ENCODE measurements at regions not wholly inside any gene's neighbourhood (a gene's known extent, or its start where the extent isn't known, plus 50 kb on each side); places are given as distances from the start of the nearest gene placed in this dataset.

GRCh38 chr12:88958153-88958552 is 377.9 kb upstream of the KITLG start:
- H2AFZ ChIP-seq (ENCODE audit: low read depth, low read length) = no peak overlapping the region
- no peak for TF ChIP-seq EP300 (conservative IDR thresholded peaks at IDR 0.05; ENCODE audit: poor library complexity, severe bottlenecking)
- no peak for TF ChIP-seq POLR2AphosphoS5 (IDR thresholded peaks at IDR 0.05)
- no peak for TF ChIP-seq EZH2 (IDR thresholded peaks at IDR 0.05; ENCODE audit: borderline replicate concordance, insufficient read depth, low read length, poor library complexity, severe bottlenecking)
- TF ChIP-seq SMC3 (conservative IDR thresholded peaks at IDR 0.05; ENCODE audit: poor library complexity) = no peak
- no peak for TF ChIP-seq REST (IDR thresholded peaks at IDR 0.05; ENCODE audit: borderline replicate concordance)
- TF ChIP-seq RAD21 (conservative IDR thresholded peaks at IDR 0.05) = no peak
- TF ChIP-seq MXI1 (conservative IDR thresholded peaks at IDR 0.05; ENCODE audit: poor library complexity, severe bottlenecking) = no peak
- no peak for TF ChIP-seq CTCF (IDR thresholded peaks at IDR 0.05; ENCODE audit: poor library complexity, severe bottlenecking)
- no peak for TF ChIP-seq TAF1 (IDR thresholded peaks at IDR 0.05; ENCODE audit: low read depth)

DNA sequence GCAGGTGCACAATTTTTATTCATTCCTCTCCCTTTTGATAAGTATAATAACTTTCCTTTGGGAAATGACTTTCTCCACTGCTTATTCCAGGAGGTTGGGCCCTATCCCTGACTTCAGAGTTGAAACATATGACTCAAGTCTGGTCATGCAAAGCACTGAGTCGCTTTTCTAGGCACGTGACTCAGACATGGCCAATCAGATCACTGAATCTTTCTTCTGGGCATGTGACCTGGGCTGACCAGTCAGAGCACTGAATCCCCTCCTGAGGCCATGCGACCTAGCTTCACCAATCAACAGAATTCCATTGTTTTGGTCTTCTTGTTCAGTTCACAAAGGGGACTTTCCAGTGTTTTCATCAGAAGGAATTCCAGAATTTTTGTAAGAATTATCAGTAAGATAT is 377.1 kb upstream of the KITLG start:
- Histone ChIP-seq H3K4me2 (ENCODE audit: low read length) (no peak overlapping the region), H3K9me2 (ENCODE audit: insufficient read depth, low read length) (no peaks in the 10 kb centered on the region), H3F3A (ENCODE audit: insufficient read depth, low read length, poor library complexity, severe bottlenecking) (no peaks in the 10 kb centered on the region), H4K20me1 (ENCODE audit: insufficient read depth) (no peaks in the 10 kb centered on the region), H3K36me3 (ENCODE audit: insufficient read depth, low read length) (no peaks in the 10 kb centered on the region), H3K4me3 (ENCODE audit: low read length) (no peak overlapping the region), H3K27ac (ENCODE audit: low read length) (no peak overlapping the region), H3K79me2 (replicated peaks; ENCODE audit: insufficient read depth, low read length) (no peaks in the 10 kb centered on the region), H3K9me3 (ENCODE audit: low read length) (no peaks in the 10 kb centered on the region), H3K27me3 (ENCODE audit: insufficient read depth, low read depth, low read length) (no peaks in the 10 kb centered on the region), H3K9ac (ENCODE audit: low read length) (no peak overlapping the region), H2AFZ (ENCODE audit: low read depth, low read length) (no peak overlapping the region)
- no peak for TF ChIP-seq EZH2 (IDR thresholded peaks at IDR 0.05; ENCODE audit: borderline replicate concordance, insufficient read depth, low read length, poor library complexity, severe bottlenecking)
- no peak for TF ChIP-seq EP300 (conservative IDR thresholded peaks at IDR 0.05; ENCODE audit: poor library complexity, severe bottlenecking)
- TF ChIP-seq POLR2AphosphoS5 (IDR thresholded peaks at IDR 0.05) = no peak
- TF ChIP-seq REST (IDR thresholded peaks at IDR 0.05; ENCODE audit: borderline replicate concordance) = no peak
- TF ChIP-seq CTCF (IDR thresholded peaks at IDR 0.05; ENCODE audit: poor library complexity, severe bottlenecking) = no peak
- no peak for TF ChIP-seq RAD21 (conservative IDR thresholded peaks at IDR 0.05)
- no peak for TF ChIP-seq SMC3 (conservative IDR thresholded peaks at IDR 0.05; ENCODE audit: poor library complexity)
- no peak for TF ChIP-seq TAF1 (IDR thresholded peaks at IDR 0.05; ENCODE audit: low read depth)
- no peak for TF ChIP-seq MXI1 (conservative IDR thresholded peaks at IDR 0.05; ENCODE audit: poor library complexity, severe bottlenecking)

More at GRCh38 chr12:88958153-88958552, 377.9 kb upstream of the KITLG start:
- Histone ChIP-seq H3K9me2 (ENCODE audit: insufficient read depth, low read length) (no peaks in the 10 kb centered on the region), H3K9me3 (ENCODE audit: low read length) (no peaks in the 10 kb centered on the region), H3K27me3 (ENCODE audit: insufficient read depth, low read depth, low read length) (no peaks in the 10 kb centered on the region), H3K36me3 (ENCODE audit: insufficient read depth, low read length) (no peaks in the 10 kb centered on the region), H3K4me3 (ENCODE audit: low read length) (no peak overlapping the region), H3F3A (ENCODE audit: insufficient read depth, low read length, poor library complexity, severe bottlenecking) (no peaks in the 10 kb centered on the region), H3K27ac (ENCODE audit: low read length) (no peak overlapping the region), H3K79me2 (replicated peaks; ENCODE audit: insufficient read depth, low read length) (no peaks in the 10 kb centered on the region), H3K9ac (ENCODE audit: low read length) (no peak overlapping the region), H3K4me2 (ENCODE audit: low read length) (no peak overlapping the region), H4K20me1 (ENCODE audit: insufficient read depth) (no peaks in the 10 kb centered on the region)
